ENCODE measurements at regions not wholly inside any gene's neighbourhood (a gene's known extent, or its start where the extent isn't known, plus 50 kb on each side); places are given as distances from the start of the nearest gene placed in this dataset.

DNA sequence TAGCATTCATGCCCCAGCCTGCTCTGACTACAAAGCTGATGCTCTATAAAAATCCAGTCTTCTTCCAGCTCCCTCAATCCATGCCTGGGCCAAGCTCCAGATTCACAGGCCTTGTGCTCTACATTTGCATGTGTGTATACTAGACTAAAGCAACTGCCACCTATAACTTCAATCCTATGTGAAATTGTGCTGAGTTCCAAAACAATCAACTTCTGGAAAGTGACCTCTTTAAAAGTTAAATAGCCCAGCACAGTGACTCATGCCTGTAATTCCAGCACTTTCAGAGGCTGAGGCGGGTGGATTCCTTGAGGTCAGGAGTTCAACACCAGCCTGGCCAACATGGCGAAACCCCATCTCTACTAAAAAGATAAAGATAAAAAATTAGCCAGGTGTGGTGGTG lies 114.3 kb upstream of the ZC3H12C start:
- Histone ChIP-seq H3K36me3 (replicated peaks in 1 of 2; ENCODE audit: control insufficient read depth in 1 of 2, insufficient read depth in 2 of 2, low read length in 2 of 2) (no peaks in the 10 kb centered on the region), H3K27ac (ENCODE audit: extremely low read length, insufficient read depth, low read length) (no peak overlapping the region), H3K4me1 (ENCODE audit: insufficient read depth, low read length) (no peaks in the 10 kb centered on the region), H3K9ac (ENCODE audit: insufficient read depth, low read depth, low read length) (no peak overlapping the region), H3K27me3 (ENCODE audit: control insufficient read depth in 1 of 2, insufficient read depth in 2 of 2, low read length in 2 of 2) (peaks cover 0 to 5% of the 10 kb centered on the region in 2 experiments; a peak in 1 of 5 replicates), H3K9me3 (ENCODE audit: low read length) (no peaks in the 10 kb centered on the region), H3K4me2 (ENCODE audit: low read depth, low read length) (no peak overlapping the region), H2AFZ (ENCODE audit: low read length) (no peak overlapping the region), H4K20me1 (ENCODE audit: insufficient read depth, low read length) (no peaks in the 10 kb centered on the region), H3K79me2 (ENCODE audit: insufficient read depth, low read length) (no peaks in the 10 kb centered on the region), H3K4me3 (replicated peaks in 1 of 3; ENCODE audit: insufficient read depth in 1 of 3, low read depth in 2 of 3, low read length in 3 of 3) (no peak overlapping the region)
- ChIA-PET CTCF (ENCODE audit: low intra/inter-chr PET ratio, low total read pairs) (no interaction called here), POLR2A (no interaction called here)
- intact Hi-C loops (cut with micrococcal nuclease; ENCODE audit: unreplicated experiment) (no loop called here), in situ Hi-C loops (cut with HindIII; ENCODE audit: extremely low pct_ligation_motif_present, low pct_unique_long_range_greater_than_20kb) (no loop called here)
- BruUV-seq (replicated peaks) = no TSS peak
- no peak for DNase-seq (ENCODE audit: low spot score)
- TF ChIP-seq HNF4G (IDR thresholded peaks at IDR 0.05; ENCODE audit: borderline replicate concordance, low read depth, low read length) (no peak), HNF4G (CRISPR knock-in tag; IDR thresholded peaks at IDR 0.05; ENCODE audit: borderline replicate concordance, low read depth) (no peak), ZNF460 (CRISPR knock-in tag; IDR thresholded peaks at IDR 0.05; ENCODE audit: borderline replicate concordance) (no peak), HOXD1 (CRISPR knock-in tag; IDR thresholded peaks at IDR 0.05) (no peak), ZNF850 (CRISPR knock-in tag; conservative IDR thresholded peaks at IDR 0.05) (no peak), PITX1 (CRISPR knock-in tag; IDR thresholded peaks at IDR 0.05) (no peak), CENPX (CRISPR knock-in tag; IDR thresholded peaks at IDR 0.05) (no peak), PHF21A (CRISPR knock-in tag; IDR thresholded peaks at IDR 0.05) (no peak), HOXA5 (CRISPR knock-in tag; IDR thresholded peaks at IDR 0.05) (no peak), EZH2 (conservative IDR thresholded peaks at IDR 0.05; ENCODE audit: low read depth, low read length) (no peak), MED13 (CRISPR knock-in tag; IDR thresholded peaks at IDR 0.05) (no peak), ZNF292 (CRISPR knock-in tag; IDR thresholded peaks at IDR 0.05; ENCODE audit: borderline replicate concordance, low read depth) (no peak), ZNF235 (CRISPR knock-in tag; IDR thresholded peaks at IDR 0.05; ENCODE audit: borderline replicate concordance) (no peak), FOXA1 (IDR thresholded peaks at IDR 0.05) (no peak), FOXA1 (CRISPR knock-in tag; IDR thresholded peaks at IDR 0.05) (no peak), PHF8 (CRISPR knock-in tag; IDR thresholded peaks at IDR 0.05) (no peak), ZNF737 (CRISPR knock-in tag; IDR thresholded peaks at IDR 0.05; ENCODE audit: borderline replicate concordance) (no peak)
- TF ChIP-seq, protein P1, sequence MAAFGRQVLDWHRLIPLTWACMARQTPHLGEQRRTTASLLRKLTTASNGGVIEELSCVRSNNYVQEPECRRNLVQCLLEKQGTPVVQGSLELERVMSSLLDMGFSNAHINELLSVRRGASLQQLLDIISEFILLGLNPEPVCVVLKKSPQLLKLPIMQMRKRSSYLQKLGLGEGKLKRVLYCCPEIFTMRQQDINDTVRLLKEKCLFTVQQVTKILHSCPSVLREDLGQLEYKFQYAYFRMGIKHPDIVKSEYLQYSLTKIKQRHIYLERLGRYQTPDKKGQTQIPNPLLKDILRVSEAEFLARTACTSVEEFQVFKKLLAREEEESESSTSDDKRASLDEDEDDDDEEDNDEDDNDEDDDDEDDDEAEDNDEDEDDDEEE (CRISPR knock-in tag; IDR thresholded peaks at IDR 0.05) = no peak
- no peak for FAIRE-seq
- 4% methylated on average over 2 of the region's 2 CpGs for WGBS (ENCODE audit: low lambda C conversion rate)
- no peak for ATAC-seq

Measured in HepG2 (cell line).